ENCODE measurements at regions not wholly inside any gene's neighbourhood (a gene's known extent, or its start where the extent isn't known, plus 50 kb on each side); places are given as distances from the start of the nearest gene placed in this dataset.

DNA sequence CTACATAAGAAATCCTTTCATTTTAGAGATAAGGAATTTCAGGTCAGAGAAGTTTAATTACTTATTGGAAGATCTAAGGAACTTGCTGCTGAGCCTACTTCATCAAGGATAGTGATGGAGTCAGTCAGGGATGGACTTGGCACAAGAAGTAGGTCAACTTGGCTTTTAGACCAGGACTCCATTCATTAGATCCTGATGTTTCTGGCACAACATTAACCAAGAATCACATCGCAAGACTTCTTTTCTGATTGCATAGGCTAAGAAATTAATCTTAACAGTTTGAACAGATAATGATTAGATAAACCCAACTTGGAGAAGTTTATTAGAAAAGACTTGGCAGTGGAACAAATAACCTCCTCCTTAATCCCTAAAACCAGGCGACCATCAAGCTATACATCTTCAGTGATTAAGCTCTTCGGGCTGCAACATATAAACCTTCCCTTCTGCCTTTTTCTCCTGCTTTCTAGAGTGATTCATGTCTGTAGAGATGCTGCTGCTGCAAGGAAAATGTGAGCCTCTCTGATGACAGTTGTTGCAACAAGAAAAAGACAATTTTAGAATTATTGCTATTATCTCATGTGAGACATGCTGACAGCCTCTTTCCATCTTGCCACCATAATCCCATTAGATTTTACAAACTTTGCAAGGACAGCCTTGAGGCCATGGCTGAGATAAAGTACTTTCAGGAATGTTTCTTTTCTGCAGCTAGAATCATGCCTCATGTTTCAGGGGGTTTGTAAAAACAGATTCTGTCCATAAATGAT lies 207.9 kb upstream of the SLC27A6 start:
- Histone ChIP-seq H3K36me3 (ENCODE audit: control insufficient read depth in 5 of 5, insufficient read depth in 5 of 5, low read length in 5 of 5) (no peaks in the 10 kb centered on the region), H3K9ac (ENCODE audit: low read length in 5 of 5) (no peak overlapping the region), H3K4me1 (ENCODE audit: control insufficient read depth in 5 of 5, insufficient read depth in 5 of 5, low read length in 5 of 5) (no peaks in the 10 kb centered on the region), H3K27ac (ENCODE audit: low read depth, low read length) (no peak overlapping the region), H3K9me3 (ENCODE audit: control insufficient read depth in 5 of 5, low read length in 5 of 5) (peaks cover 0 to 3% (median 0%) of the 10 kb centered on the region in 5 donors), H3K4me3 (ENCODE audit: low read depth in 1 of 5, low read length in 5 of 5) (no peak overlapping the region), H3K27me3 (ENCODE audit: control insufficient read depth in 5 of 5, insufficient read depth in 4 of 5, low read length in 5 of 5) (no peaks in the 10 kb centered on the region)

GRCh38 chr5:128762661-128763306 lies 202.5 kb upstream of the SLC27A6 start:
- Histone ChIP-seq H3K36me3 (ENCODE audit: control insufficient read depth in 5 of 5, insufficient read depth in 5 of 5, low read length in 5 of 5) (no peaks in the 10 kb centered on the region), H3K27me3 (ENCODE audit: control insufficient read depth in 5 of 5, insufficient read depth in 4 of 5, low read length in 5 of 5) (no peaks in the 10 kb centered on the region), H3K4me1 (ENCODE audit: control insufficient read depth in 5 of 5, insufficient read depth in 5 of 5, low read length in 5 of 5) (peaks cover 0 to 17% (median 0%) of the 10 kb centered on the region in 5 donors), H3K9me3 (ENCODE audit: control insufficient read depth in 5 of 5, low read length in 5 of 5) (peaks cover 0 to 3% (median 0%) of the 10 kb centered on the region in 5 donors), H3K9ac (ENCODE audit: low read length in 5 of 5) (no peak overlapping the region), H3K4me3 (ENCODE audit: low read depth in 1 of 5, low read length in 5 of 5) (no peak overlapping the region), H3K27ac (ENCODE audit: low read depth, low read length) (no peak overlapping the region)

DNA sequence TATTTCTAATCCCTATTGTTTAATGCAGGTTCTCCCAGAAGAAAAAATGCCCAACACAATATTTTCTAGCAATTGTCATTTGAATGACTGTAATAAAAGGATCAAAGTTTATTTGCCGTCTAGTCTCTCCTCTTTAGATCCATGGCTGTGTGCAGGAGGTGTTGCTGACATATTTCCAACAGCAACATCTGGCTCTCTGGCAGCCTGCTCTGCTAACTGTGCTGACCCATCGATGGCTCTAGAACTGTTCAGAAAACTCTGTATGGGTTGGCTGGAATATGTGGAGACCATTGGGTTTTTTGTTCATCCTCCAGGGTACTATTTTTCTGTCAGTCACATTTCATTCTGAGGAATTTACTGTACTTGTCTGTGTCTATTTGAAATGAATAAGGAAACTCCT lies 202.0 kb upstream of the SLC27A6 start:
- no peaks in the 10 kb centered on the region for H3K36me3 ChIP-seq (ENCODE audit: control insufficient read depth in 5 of 5, insufficient read depth in 5 of 5, low read length in 5 of 5)
- no peaks in the 10 kb centered on the region for H3K27me3 ChIP-seq (ENCODE audit: control insufficient read depth in 5 of 5, insufficient read depth in 4 of 5, low read length in 5 of 5)

DNA sequence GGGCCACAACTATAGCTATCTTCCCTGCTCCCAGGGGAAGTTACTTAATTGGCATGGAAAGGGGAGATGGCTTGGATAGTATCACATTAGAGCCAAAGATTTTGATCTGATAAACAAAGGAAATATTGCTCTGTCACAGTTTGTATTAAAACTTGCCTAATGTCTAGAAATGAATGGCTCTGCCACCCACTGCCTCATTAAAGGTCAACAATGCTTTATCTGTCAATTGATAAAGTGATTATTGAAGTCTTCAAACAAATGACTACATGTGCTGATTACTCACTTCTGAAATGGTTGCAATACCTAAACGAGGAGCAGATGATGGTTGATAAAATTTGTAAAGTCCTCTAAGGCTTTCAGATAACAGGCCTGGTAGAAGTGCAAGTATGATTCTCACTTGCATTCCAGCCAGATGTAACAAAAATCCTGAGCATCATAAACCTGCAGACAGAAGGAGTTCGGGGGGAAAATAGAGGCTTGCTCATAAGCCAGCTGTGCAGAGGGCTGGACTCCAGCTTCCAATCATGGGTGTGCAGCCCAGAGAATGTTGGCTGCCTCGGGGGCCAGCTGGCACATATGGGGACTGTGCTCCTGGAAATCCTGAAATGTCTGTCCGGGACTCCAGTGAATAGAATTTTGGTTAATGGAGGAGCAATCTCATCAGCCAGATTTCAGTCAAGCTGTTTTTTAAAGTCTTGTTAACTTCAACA lies 200.5 kb upstream of the SLC27A6 start:
- H3K36me3 ChIP-seq (ENCODE audit: control insufficient read depth in 5 of 5, insufficient read depth in 5 of 5, low read length in 5 of 5): no peaks in the 10 kb centered on the region
- no peak overlapping the region for H3K4me3 ChIP-seq (ENCODE audit: low read depth in 1 of 5, low read length in 5 of 5)
- no peak overlapping the region for H3K9ac ChIP-seq (ENCODE audit: low read length in 5 of 5)
- no peak overlapping the region for H3K27ac ChIP-seq (ENCODE audit: low read depth, low read length)
- H3K27me3 ChIP-seq (ENCODE audit: control insufficient read depth in 5 of 5, insufficient read depth in 4 of 5, low read length in 5 of 5): no peaks in the 10 kb centered on the region
- H3K4me1 ChIP-seq (ENCODE audit: control insufficient read depth in 5 of 5, insufficient read depth in 5 of 5, low read length in 5 of 5): peaks cover 0 to 17% (median 0%) of the 10 kb centered on the region in 5 donors
- H3K9me3 ChIP-seq (ENCODE audit: control insufficient read depth in 5 of 5, low read length in 5 of 5): peaks cover 0 to 3% (median 0%) of the 10 kb centered on the region in 5 donors

More for the DNA sequence above, 202.0 kb upstream of the SLC27A6 start:
- peaks cover 0 to 17% (median 0%) of the 10 kb centered on the region in 5 donors for H3K4me1 ChIP-seq (ENCODE audit: control insufficient read depth in 5 of 5, insufficient read depth in 5 of 5, low read length in 5 of 5)
- H3K9me3 ChIP-seq (ENCODE audit: control insufficient read depth in 5 of 5, low read length in 5 of 5): peaks cover 0 to 3% (median 0%) of the 10 kb centered on the region in 5 donors
- no peak overlapping the region for H3K4me3 ChIP-seq (ENCODE audit: low read depth in 1 of 5, low read length in 5 of 5)
- no peak overlapping the region for H3K27ac ChIP-seq (ENCODE audit: low read depth, low read length)
- no peak overlapping the region for H3K9ac ChIP-seq (ENCODE audit: low read length in 5 of 5)

DNA sequence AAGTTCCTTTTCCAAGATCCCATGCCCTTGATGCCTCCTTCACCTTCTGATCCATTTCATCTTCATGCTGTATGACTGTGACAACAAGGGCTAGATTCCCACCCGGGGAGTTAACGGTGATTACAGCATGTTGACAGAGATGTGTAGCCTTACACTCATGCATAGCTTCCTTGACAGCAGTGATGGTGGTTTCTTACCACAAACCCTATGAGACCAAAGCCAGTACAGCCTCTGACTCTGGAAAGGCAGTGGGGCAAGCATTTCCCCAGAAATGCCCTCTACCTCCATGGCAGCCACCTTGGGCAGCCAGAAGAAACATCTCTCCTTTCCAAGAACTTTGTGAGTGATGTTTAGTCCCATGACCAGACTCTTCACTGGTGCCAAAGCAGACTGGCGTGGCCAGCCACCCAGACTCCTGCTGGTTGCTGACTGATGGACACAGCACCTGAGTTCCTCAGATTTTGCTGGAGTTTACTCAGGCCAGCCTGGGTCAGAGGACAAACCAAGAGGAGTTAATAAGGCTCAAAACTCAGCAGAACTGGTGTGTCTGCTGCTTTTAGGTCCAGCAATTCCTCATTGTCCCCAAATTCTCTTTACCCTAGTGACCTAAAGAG lies 199.7 kb upstream of the SLC27A6 start:
- no peak overlapping the region for H3K27ac ChIP-seq (ENCODE audit: low read depth, low read length)
- H3K9ac ChIP-seq (ENCODE audit: low read length in 5 of 5): no peak overlapping the region
- no peak overlapping the region for H3K4me3 ChIP-seq (ENCODE audit: low read depth in 1 of 5, low read length in 5 of 5)
- no peaks in the 10 kb centered on the region for H3K27me3 ChIP-seq (ENCODE audit: control insufficient read depth in 5 of 5, insufficient read depth in 4 of 5, low read length in 5 of 5)
- H3K4me1 ChIP-seq (ENCODE audit: control insufficient read depth in 5 of 5, insufficient read depth in 5 of 5, low read length in 5 of 5): peaks cover 0 to 17% (median 0%) of the 10 kb centered on the region in 5 donors
- H3K9me3 ChIP-seq (ENCODE audit: control insufficient read depth in 5 of 5, low read length in 5 of 5): no peaks in the 10 kb centered on the region
- H3K36me3 ChIP-seq (ENCODE audit: control insufficient read depth in 5 of 5, insufficient read depth in 5 of 5, low read length in 5 of 5): no peaks in the 10 kb centered on the region

- H3K36me3 ChIP-seq (ENCODE audit: control insufficient read depth in 5 of 5, insufficient read depth in 5 of 5, low read length in 5 of 5): no peaks in the 10 kb centered on the region
- H3K27ac ChIP-seq (ENCODE audit: low read depth, low read length): no peak overlapping the region
- no peak overlapping the region for H3K4me3 ChIP-seq (ENCODE audit: low read depth in 1 of 5, low read length in 5 of 5)
- no peak overlapping the region for H3K9ac ChIP-seq (ENCODE audit: low read length in 5 of 5)
- peaks cover 0 to 17% (median 0%) of the 10 kb centered on the region in 5 donors for H3K4me1 ChIP-seq (ENCODE audit: control insufficient read depth in 5 of 5, insufficient read depth in 5 of 5, low read length in 5 of 5)
- no peaks in the 10 kb centered on the region for H3K27me3 ChIP-seq (ENCODE audit: control insufficient read depth in 5 of 5, insufficient read depth in 4 of 5, low read length in 5 of 5)
- no peaks in the 10 kb centered on the region for H3K9me3 ChIP-seq (ENCODE audit: control insufficient read depth in 5 of 5, low read length in 5 of 5)
Measured at GRCh38 chr5:128766406-128766805, 198.9 kb upstream of the SLC27A6 start.

DNA sequence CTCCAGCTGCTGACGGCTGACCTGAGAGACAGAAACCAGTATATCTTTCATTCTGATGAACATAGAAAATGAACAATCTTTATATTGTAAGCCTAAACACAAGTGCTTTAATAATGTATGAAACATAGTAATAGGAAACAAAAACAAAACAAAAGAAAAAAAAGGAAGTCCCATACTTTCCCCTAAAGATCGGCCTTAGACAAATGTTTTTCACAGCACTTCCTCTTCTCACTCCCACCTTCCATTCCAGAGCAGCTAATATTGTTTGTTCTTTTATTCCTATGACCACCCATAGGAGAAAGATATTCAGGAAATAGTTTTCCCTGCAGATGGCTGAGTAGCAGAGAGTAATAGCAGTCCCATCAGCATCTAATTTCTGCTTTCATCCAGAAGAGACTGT lies 194.4 kb upstream of the SLC27A6 start:
- H3K36me3 ChIP-seq (ENCODE audit: control insufficient read depth in 5 of 5, insufficient read depth in 5 of 5, low read length in 5 of 5): no peaks in the 10 kb centered on the region
- no peak overlapping the region for H3K4me3 ChIP-seq (ENCODE audit: low read depth in 1 of 5, low read length in 5 of 5)
- no peaks in the 10 kb centered on the region for H3K27me3 ChIP-seq (ENCODE audit: control insufficient read depth in 5 of 5, insufficient read depth in 4 of 5, low read length in 5 of 5)
- no peaks in the 10 kb centered on the region for H3K4me1 ChIP-seq (ENCODE audit: control insufficient read depth in 5 of 5, insufficient read depth in 5 of 5, low read length in 5 of 5)
- no peak overlapping the region for H3K27ac ChIP-seq (ENCODE audit: low read depth, low read length)
- H3K9ac ChIP-seq (ENCODE audit: low read length in 5 of 5): no peak overlapping the region
- no peaks in the 10 kb centered on the region for H3K9me3 ChIP-seq (ENCODE audit: control insufficient read depth in 5 of 5, low read length in 5 of 5)

DNA sequence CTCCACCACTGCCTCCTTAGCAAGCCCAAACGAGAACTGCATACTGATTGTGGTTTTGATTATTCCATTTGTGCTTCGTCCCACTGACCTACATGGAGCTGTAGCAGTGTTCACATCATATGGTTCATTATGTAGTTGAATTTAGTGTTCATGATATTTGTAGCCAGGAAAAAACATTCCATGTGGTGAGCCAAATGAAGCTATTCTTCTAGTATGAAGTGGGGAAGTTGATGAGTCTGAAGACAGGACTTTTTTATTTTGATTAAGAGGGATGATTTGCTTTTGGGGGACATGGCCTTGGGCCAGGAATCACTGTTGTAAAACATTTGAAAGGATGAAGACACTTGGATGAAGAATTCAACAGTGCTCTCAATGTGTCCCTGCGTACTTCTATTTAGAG lies 192.9 kb upstream of the SLC27A6 start:
- no peaks in the 10 kb centered on the region for H3K9me3 ChIP-seq (ENCODE audit: control insufficient read depth in 5 of 5, low read length in 5 of 5)
- no peak overlapping the region for H3K9ac ChIP-seq (ENCODE audit: low read length in 5 of 5)
- no peaks in the 10 kb centered on the region for H3K27me3 ChIP-seq (ENCODE audit: control insufficient read depth in 5 of 5, insufficient read depth in 4 of 5, low read length in 5 of 5)
- no peak overlapping the region for H3K4me3 ChIP-seq (ENCODE audit: low read depth in 1 of 5, low read length in 5 of 5)
- H3K27ac ChIP-seq (ENCODE audit: low read depth, low read length): no peak overlapping the region
- no peaks in the 10 kb centered on the region for H3K36me3 ChIP-seq (ENCODE audit: control insufficient read depth in 5 of 5, insufficient read depth in 5 of 5, low read length in 5 of 5)
- H3K4me1 ChIP-seq (ENCODE audit: control insufficient read depth in 5 of 5, insufficient read depth in 5 of 5, low read length in 5 of 5): no peaks in the 10 kb centered on the region

DNA sequence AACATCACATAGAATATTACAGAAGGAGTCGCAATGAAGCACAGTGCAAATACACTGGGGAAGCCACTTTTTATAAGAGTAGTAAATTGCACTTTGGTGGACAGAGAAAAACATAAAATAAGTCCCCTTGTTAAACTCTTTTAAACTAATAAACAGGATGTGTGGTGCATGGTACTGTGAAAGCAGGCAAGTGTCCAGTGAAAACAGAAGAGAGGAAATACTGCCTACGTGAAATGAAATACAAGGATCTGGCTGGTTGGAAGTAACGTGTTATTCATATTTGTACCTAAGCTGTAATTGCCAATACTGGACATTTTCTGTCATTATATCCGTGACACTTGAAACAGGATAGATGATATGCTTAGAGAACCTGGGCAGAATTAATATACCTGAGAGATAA lies 191.9 kb upstream of the SLC27A6 start:
- Histone ChIP-seq H3K9ac (ENCODE audit: low read length in 5 of 5) (no peak overlapping the region), H3K27me3 (ENCODE audit: control insufficient read depth in 5 of 5, insufficient read depth in 4 of 5, low read length in 5 of 5) (no peaks in the 10 kb centered on the region), H3K4me1 (ENCODE audit: control insufficient read depth in 5 of 5, insufficient read depth in 5 of 5, low read length in 5 of 5) (no peaks in the 10 kb centered on the region), H3K36me3 (ENCODE audit: control insufficient read depth in 5 of 5, insufficient read depth in 5 of 5, low read length in 5 of 5) (no peaks in the 10 kb centered on the region), H3K4me3 (ENCODE audit: low read depth in 1 of 5, low read length in 5 of 5) (no peak overlapping the region), H3K9me3 (ENCODE audit: control insufficient read depth in 5 of 5, low read length in 5 of 5) (no peaks in the 10 kb centered on the region), H3K27ac (ENCODE audit: low read depth, low read length) (no peak overlapping the region)

DNA sequence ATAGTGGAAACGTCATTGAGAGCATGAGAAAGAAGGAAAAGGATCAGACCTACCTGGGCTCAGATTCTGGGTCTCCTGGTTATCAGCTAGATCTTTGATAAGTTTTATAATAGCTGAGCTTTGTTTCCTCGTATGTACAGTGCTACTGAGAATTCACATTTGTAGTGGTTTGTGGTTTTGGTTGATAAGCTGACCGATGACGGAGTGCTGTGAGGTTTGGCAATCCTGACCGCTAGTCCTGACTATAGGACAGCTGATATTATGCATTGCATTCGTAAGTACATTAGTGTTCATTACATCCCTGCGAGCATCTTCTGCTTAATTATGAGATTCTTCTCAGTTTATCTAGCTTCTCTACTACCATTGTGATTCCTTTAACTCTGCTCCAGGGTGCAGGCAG lies 190.7 kb upstream of the SLC27A6 start:
- Histone ChIP-seq H3K4me1 (ENCODE audit: control insufficient read depth in 5 of 5, insufficient read depth in 5 of 5, low read length in 5 of 5) (no peaks in the 10 kb centered on the region), H3K9me3 (ENCODE audit: control insufficient read depth in 5 of 5, low read length in 5 of 5) (no peaks in the 10 kb centered on the region), H3K27me3 (ENCODE audit: control insufficient read depth in 5 of 5, insufficient read depth in 4 of 5, low read length in 5 of 5) (no peaks in the 10 kb centered on the region), H3K4me3 (ENCODE audit: low read depth in 1 of 5, low read length in 5 of 5) (no peak overlapping the region), H3K27ac (ENCODE audit: low read depth, low read length) (no peak overlapping the region), H3K36me3 (ENCODE audit: control insufficient read depth in 5 of 5, insufficient read depth in 5 of 5, low read length in 5 of 5) (no peaks in the 10 kb centered on the region), H3K9ac (ENCODE audit: low read length in 5 of 5) (no peak overlapping the region)
